AG10803 (cell line): ENCODE measurements at regions not wholly inside any gene's neighbourhood (a gene's known extent, or its start where the extent isn't known, plus 50 kb on each side); places are given as distances from the start of the nearest gene placed in this dataset.

Experiments used
- DNase-seq: peaks from one replicate; pipeline ENCODE4 v3.0.0; 2010; ENCODE audit warnings: low read depth
- H3K4me3 ChIP-seq: 2 replicates; pipeline ENCODE4 v1.5.1; 2011; ENCODE audit warnings: mild to moderate bottlenecking, low read length, control low read depth
- TF ChIP-seq, protein P1 (sequence below): conservative IDR thresholded peaks from 2 replicates; pipeline ENCODE4 v1.5.1; 2011; ENCODE audit warnings: mild to moderate bottlenecking, low read length, control low read depth, inconsistent platforms

DNA sequence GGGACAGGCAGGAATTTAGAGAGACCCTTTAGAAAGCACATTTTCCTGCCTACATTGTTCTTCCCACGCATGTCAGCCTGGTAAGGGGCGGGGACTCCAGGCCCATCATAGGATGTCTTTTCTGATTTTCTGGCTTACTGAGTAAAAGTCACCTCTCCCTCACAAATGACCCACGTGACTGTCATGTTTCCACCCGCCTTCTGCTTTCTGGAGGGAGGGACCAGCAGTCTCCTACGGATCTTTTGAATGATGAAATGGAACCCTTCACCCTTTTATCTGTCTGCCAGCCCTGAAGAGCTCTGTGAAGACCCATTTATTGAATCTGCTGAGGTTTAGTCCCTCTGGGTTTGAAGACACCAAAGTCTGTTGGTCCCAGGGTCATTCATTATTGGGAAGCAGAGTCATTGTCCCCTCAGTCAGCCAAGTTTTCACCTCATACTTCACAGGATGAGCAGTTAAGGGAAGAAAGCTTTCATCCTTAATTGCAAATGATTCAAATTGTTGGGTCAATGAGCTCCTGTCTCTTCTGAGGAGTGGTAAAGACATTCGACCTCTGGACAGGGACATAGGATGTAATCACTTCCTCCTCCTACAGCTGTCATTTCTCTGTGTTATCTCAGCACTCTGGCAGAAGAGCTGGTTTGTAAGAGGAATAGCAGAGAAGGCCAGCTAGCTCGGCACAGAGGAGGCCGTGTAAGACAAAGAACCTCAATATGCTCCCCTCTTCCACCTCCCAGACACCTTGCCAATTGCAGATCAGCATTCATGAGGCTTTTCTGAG lies 446.1 kb downstream of the HS3ST3B1 start:
- no peak overlapping the region for H3K4me3 ChIP-seq
- TF ChIP-seq, protein P1, sequence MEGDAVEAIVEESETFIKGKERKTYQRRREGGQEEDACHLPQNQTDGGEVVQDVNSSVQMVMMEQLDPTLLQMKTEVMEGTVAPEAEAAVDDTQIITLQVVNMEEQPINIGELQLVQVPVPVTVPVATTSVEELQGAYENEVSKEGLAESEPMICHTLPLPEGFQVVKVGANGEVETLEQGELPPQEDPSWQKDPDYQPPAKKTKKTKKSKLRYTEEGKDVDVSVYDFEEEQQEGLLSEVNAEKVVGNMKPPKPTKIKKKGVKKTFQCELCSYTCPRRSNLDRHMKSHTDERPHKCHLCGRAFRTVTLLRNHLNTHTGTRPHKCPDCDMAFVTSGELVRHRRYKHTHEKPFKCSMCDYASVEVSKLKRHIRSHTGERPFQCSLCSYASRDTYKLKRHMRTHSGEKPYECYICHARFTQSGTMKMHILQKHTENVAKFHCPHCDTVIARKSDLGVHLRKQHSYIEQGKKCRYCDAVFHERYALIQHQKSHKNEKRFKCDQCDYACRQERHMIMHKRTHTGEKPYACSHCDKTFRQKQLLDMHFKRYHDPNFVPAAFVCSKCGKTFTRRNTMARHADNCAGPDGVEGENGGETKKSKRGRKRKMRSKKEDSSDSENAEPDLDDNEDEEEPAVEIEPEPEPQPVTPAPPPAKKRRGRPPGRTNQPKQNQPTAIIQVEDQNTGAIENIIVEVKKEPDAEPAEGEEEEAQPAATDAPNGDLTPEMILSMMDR: no peak
- DNase-seq: no peak

DNA sequence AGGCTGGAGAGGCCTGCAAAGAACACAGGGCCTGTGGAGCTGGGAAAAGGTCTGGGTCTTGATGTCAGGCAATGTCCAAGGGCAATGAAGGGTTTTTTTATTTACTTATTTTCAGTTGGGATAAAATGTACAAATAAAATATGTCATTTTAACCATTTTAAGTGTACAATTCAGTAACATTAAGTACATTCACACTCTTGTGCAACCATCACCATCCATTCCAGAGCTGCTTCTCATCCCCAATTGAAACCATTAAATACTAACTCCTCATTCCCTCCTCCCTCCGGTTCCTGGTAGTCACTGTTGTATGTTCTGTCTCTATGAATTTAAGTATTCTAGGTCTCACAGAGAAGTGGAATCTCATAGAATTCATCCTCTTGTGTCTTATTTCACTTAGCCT lies 444.7 kb downstream of the HS3ST3B1 start:
- H3K4me3 ChIP-seq: no peak overlapping the region
- TF ChIP-seq, protein P1: no peak
- DNase-seq: peak; percentile 76

DNA sequence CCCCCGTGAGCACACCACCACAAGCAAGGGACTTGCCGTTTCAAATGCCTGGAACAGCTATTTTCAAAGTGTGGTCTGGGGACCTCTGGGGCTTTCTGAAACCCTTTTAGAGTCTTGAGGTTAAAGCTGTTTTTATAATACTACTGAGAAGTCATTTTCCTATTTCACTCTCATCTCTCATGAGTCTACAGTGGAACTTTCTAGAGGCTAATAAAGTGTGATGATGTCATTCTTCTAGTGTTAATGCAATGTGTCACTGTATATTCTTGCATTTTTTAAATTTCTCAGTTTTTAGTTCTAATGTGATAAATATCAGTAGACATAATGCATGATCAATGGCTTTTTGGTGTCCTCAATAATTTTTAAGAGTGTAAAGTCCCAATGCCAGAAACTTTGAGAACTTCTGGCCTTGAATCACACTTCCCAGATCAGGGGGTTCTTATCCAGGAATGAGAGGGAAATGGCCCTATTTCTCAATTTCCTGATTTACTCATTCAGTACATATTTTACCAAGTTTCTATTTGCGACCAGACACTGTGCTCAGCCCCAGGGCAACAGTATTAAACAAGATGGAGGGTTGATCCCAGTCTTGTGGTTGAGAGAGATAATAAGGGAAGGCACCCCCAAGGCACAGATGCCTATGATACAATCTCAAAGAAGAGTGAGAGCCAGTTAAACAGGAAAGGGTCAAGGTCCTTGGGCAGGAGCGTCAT lies 444.0 kb downstream of the HS3ST3B1 start:
- H3K4me3 ChIP-seq: no peak overlapping the region
- TF ChIP-seq, protein P1: no peak
- DNase-seq: peak; percentile 72

DNA sequence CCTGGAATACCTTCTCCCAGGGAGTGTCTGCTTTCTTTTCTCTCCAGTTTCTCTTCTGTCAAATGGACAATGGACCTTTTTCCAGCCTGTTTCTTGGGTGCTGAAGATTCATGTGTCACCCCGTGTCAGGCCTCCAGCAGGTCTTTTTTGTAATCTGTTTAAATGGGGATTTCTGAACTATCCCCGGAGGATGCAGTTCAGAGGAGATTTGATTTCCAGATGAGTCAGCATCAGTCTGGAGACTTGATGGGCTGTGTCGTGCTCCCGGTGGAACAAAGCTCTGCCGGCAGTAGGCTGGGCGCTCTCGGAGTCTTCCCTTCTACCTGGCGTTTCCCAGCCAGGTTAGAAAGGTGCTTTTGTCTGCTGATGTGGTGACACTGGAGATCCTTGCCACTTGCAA lies 440.6 kb downstream of the HS3ST3B1 start:
- TF ChIP-seq, protein P1: no peak
- no peak overlapping the region for H3K4me3 ChIP-seq
- DNase-seq: peak; percentile 15

DNA sequence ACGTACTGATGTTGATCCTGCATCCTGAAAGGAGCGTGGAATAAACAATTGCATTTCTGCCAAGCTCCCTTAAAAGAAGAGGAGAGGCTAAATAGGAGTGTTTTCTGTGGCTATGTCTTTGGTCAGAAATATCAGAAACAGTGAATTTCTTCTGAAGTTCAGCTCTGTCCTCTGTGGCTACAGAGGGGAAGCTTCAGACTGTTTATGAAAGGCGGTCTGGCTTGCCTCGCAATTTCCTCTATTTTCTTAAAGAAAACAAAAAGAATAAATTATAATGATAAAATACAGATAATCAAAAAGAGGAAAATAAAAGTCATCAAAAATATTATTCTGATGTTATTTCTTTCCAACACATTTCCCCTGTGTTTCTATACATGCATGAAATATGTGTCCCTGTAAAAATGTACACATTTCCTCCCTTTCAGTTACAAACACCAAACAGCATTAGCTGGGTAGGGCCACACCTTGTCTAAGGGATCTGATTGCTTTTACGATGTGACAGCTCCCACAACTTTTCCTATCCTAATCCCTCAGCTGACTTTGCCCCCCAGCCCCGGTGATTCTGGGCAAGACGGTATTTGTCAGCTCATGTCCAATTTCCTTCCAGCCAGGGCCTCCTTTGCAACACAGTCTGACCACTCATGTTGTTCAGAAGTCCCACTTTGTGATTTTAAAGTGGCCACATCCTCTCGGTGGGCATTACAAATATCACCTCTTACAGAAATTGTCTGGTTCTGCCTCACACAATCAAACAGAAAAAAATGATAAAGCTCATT lies 439.0 kb downstream of the HS3ST3B1 start:
- TF ChIP-seq, protein P1: no peak
- no peak for DNase-seq
- H3K4me3 ChIP-seq: no peak overlapping the region

DNA sequence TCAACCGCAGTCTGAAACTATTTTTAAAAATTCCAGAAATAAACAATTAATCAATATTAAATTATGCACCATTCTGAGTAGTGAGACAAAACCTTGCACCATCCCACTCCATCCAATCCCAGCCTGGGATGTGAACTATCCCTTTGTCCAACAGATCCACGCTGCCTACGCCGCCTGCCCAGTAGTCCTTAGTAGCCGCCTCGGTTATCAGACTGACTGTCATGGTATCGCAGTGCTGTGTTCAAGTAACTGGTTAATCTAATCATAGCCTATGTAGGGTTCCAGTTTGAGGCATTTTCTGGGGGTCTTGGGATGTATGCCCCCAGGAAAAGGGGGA lies 437.7 kb downstream of the HS3ST3B1 start:
- no peak overlapping the region for H3K4me3 ChIP-seq
- TF ChIP-seq, protein P1: no peak
- no peak for DNase-seq
